HG02981 (cell line): ENCODE measurements at regions not wholly inside any gene's neighbourhood (a gene's known extent, or its start where the extent isn't known, plus 50 kb on each side); places are given as distances from the start of the nearest gene placed in this dataset.

Experiments used
- ATAC-seq: cut with Tn5 transposase; IDR thresholded peaks from one replicate; pipeline ENCODE4 v1.9.1; 2021; ENCODE audit warnings: mild to moderate bottlenecking, moderate library complexity; ENCODE audit not compliant: unreplicated experiment

GRCh38 chr4:66108898-66109297, 438.6 kb upstream of the EPHA5 start:
- ATAC-seq, result no peak

DNA sequence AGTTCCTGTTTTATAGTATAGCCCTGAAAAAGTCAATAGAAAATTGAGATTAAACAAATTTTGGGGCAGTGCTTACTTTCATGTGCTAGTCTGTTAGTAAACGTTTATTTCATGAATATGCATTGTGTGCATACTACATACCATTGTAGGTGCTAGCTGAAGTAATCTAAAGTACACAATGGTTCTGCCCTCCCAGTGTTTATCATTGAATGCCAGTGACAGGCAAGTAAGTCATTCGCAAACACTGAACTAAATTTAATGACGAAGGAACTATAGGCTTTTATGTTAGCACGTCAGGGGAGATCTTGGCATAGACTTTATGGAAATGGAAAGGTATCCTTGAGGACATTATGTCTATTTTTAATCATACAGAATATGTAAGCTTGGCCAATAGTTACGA, 426.9 kb upstream of the EPHA5 start:
- no peak for ATAC-seq

GRCh38 chr4:66095065-66095464, 424.8 kb upstream of the EPHA5 start:
- ATAC-seq, result no peak

DNA sequence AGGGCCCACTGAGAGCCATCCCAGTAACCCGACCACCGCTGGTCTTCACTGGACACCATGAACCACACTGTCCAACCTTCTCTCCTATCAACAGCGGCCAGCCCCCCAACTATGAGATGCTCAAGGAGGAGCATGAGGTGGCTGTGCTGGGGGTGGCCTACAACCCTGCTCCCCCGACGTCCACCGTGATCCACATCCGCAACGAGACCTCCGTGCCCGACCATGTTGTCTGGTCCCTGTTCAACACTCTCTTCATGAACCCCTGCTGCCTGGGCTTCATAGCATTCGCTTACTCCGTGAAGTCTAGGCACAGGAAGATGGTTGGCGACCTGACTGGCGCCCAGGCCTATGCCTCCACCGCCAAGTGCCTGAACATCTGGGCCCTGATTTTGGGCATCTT, 423.8 kb upstream of the EPHA5 start:
- no peak for ATAC-seq

DNA sequence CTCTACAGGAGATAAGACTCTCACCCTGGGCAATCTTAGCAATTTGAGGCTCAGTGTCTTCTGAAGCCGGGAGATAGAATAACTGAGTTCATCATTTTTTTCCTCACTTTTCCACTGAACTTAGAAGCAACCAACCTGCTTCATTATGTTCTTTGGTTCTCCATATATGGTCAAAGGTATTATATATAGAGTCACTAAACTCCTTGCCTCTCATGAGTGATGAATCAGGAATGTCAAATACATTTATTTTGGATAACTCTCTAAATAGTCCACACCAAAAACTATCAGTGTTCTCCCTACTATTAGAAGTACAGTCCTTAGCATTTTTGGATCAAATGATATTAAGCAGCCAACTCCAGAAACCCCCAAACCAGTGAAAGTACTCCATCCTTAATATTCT, 421.5 kb upstream of the EPHA5 start:
- no peak for ATAC-seq

- no peak for ATAC-seq
Observed at GRCh38 chr4:66073961-66074360, 403.7 kb upstream of the EPHA5 start.

- ATAC-seq, result no peak
Observed at GRCh38 chr4:66071911-66072310, 401.6 kb upstream of the EPHA5 start.

DNA sequence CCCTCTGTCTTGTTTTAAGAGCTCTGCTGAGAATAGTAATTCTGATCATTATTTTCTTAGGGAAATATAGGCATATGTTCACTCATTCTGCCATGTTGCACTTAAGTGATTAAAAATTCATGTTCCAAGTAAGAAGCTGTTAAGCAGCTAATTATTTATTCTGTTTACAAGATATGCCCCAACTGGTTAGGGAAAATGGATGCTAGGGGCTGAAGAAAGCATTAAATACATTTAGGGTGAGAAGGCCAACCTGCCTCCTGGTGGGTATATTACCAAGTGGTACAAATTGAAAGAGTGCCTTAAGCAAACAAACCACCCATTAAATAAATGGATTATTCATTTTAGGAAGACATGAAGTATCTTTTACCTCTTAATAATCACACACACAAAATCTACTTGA, 392.6 kb upstream of the EPHA5 start:
- no peak for ATAC-seq

- no peak for ATAC-seq
Observed at GRCh38 chr4:66062044-66062443, 391.8 kb upstream of the EPHA5 start.

DNA sequence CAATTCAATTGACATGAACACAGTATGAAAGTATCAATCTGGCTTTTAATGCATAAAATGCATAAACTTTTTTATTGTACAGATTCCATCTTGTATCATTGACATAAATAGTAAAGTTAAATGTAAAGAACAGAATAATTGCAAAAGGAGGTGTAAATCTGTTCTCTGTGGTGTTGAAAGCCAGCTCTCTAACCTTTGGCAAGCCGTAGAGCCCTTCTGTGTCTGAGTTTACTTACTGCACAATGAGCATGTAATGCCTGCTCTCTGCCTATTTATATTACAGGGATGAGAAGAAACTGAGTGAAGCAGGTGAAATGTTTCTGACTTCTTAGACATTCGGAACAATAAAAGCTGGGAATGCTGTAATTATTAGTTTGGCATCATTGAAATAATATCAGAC, 389.3 kb upstream of the EPHA5 start:
- ATAC-seq, result no peak

DNA sequence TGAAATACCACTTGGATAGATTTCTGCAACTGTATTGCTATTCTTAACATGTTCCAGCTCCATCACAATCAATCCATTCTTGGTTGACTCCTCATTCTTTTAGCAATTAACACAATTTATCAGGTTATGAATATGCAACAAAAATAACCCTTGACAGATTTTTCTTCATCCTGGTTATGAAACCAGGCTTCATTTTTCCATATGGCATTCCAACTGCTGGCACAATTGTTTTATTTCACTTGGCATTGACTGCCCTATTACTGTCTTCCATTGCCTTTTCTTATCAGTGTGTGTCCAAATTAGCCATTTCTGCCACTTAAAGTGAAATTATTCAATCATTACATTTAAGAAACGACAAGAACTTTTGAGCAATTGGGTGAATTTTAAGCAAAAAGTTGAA, 388.8 kb upstream of the EPHA5 start:
- ATAC-seq, result no peak

DNA sequence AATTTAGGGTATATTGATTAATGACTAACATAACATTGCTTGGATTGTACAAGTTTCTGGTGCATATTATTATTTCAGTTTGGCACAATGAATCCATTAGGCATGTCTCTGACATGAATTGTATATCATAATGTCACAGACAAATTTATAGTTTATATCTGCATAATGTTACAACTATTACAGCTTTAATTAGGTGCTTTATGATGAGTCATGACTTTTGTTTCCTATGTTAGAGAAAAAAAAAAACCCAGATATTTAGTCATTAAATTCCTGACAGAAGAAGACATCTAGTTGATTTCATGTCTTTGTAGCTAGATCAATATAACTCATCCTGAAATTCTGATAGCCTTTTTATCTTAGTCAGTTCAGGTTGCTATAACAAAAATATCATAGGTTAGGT, 385.7 kb upstream of the EPHA5 start:
- no peak for ATAC-seq

DNA sequence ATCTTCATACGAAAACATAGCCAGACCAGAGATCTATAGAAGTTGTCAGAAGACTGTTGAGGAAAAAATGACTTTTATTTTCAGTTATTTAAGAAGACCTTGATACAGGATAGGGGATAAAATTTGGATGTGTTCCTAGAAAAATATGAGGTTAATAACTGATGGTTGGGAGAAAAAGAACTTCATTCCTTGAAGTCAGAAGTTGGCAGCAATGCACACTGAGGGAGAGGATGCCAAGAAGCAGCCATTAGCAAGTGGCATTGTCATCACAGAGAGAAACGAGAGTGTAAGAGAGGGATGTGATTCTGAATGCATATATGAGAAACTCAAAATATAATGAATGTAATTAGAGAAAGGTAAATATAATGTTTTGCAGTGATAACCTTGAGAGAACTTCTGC, 382.1 kb upstream of the EPHA5 start:
- ATAC-seq, result no peak

- ATAC-seq, result no peak
Observed at GRCh38 chr4:66048861-66049260, 378.6 kb upstream of the EPHA5 start.

DNA sequence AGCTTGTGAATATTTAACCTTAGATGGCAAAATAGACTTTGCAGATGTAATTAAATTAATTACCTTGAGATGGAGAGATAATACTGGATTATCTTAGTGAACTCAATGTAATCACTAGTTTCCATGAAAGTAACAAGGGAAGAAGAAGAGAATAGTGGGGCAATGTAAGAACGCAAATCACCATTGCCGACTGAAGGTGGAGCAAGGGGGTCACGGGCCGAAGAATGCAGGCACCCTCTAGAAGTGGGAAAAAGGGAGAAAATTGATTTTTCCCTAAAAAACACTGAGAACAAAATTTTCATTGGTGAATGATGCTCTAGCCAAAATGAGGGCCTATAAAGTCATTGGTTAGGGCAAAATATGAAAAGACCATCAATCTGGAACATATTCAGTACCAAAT, 375.6 kb upstream of the EPHA5 start:
- no peak for ATAC-seq

- no peak for ATAC-seq
Observed at GRCh38 chr4:66035701-66036100, 365.4 kb upstream of the EPHA5 start.

GRCh38 chr4:66034671-66035070, 364.4 kb upstream of the EPHA5 start:
- no peak for ATAC-seq

GRCh38 chr4:66034262-66034661, 364.0 kb upstream of the EPHA5 start:
- no peak for ATAC-seq

DNA sequence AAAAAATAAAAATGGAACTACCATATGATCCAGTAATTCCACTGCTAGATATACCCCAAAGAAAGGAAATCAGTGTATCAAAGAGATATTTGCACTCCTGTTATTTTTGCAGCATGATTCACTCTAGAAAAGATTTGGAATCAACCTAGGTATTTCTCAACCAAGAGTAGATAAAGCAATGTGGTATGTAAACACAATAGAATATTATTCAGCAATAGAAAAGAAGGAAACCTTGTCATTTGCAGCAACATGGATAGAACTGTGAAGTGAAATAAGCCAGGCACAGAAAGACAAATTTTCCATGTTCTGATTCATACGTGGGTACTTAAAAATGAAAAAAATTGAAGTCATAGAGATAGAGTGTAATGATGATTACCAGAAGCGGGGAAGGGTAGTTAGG, 362.3 kb upstream of the EPHA5 start:
- ATAC-seq, result no peak

- no peak for ATAC-seq
Observed at GRCh38 chr4:66028668-66029067, 358.4 kb upstream of the EPHA5 start.

DNA sequence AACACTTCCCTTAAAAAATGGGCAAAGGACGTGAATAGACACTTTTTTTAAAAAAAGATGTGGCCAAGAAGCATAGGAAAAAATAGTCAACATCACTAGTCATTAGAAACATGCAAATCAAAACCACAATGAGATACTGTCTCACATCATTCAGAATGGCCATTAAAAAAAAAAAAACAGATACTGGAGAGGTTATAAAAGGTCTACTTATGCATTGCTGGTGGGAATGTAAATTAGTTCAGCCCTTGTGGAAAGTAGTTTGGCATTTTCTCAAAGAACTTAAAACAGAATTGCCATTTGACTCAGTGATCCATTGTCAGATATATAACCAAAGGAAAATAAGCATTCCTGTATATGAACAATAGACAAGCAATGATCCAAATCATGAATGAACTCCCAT, 352.8 kb upstream of the EPHA5 start:
- no peak for ATAC-seq

DNA sequence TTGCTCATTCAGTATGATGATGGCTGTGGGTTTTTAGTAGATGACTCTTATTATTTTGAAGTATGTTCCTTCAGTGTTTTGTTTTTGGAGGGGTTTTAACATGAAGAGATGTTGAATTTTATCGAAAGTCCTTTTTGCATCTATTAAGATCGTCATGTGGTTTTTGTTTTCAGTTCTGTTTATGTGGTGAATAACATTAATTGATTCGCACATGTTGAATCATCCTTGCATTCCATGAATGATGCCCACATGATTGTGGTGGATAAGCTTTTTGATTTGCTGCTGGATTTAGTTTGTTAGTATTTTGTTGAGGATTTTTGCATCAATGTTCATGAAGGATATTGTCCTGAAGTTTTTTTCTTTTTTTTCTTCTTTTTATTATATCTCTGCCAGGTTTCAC, 347.4 kb upstream of the EPHA5 start:
- no peak for ATAC-seq

GRCh38 chr4:66016240-66016639, 346.0 kb upstream of the EPHA5 start:
- no peak for ATAC-seq

GRCh38 chr4:66014146-66014765, 344.0 kb upstream of the EPHA5 start:
- ATAC-seq, result no peak
